H1 (cell line): ENCODE measurements at regions not wholly inside any gene's neighbourhood (a gene's known extent, or its start where the extent isn't known, plus 50 kb on each side); places are given as distances from the start of the nearest gene placed in this dataset.

Experiments
- CTCF ChIA-PET: fragments of 300-600 bp; sonication (Branson Sonifier 250); formaldehyde crosslinking; loops from one replicate; lab custom pipeline; 2021; ENCODE audit not compliant: partially characterized antibody; lab: Charles Lee
- POLR2A ChIA-PET: fragments of 300-600 bp; sonication (Branson Sonifier 250); formaldehyde crosslinking; loops from one replicate; lab custom pipeline; 2021; ENCODE audit warnings: inconsistent platforms; ENCODE audit not compliant: partially characterized antibody; lab: Charles Lee
- DNase-seq, 2 experiments: peaks; one replicate each; pipeline versions ENCODE4 v3.0.0 to v3.0.0-alpha.2; 2010 to 2022; ENCODE audit warnings: low spot score in 2 of 2, low read depth in 1 of 2, mixed read lengths in 1 of 2
- FAIRE-seq: peaks from 2 replicates; lab custom pipeline; 2011; peaks lifted over from hg19 to GRCh38; lab: Jason Lieb, UNC
- H2AFZ ChIP-seq: 2 replicates; pipeline ENCODE4 v1.8.1; 2012; ENCODE audit warnings: low read length, inconsistent platforms
- H2AK5ac ChIP-seq: 2 replicates; pipeline ENCODE4 v1.6.1; 2013; ENCODE audit warnings: low read depth, low read length
- H2BK120ac ChIP-seq: replicated peaks from 2 replicates; pipeline ENCODE3; 2013; ENCODE audit warnings: low read depth, low read length, inconsistent platforms
- H2BK12ac ChIP-seq: 2 replicates; pipeline ENCODE4 v1.6.1; 2013; ENCODE audit warnings: low read depth, low read length
- H2BK15ac ChIP-seq: 2 replicates; pipeline ENCODE4 v1.6.1; 2013; ENCODE audit warnings: low read length
- H2BK20ac ChIP-seq: 2 replicates; pipeline ENCODE4 v1.6.1; 2013; ENCODE audit warnings: low read length
- H2BK5ac ChIP-seq: 2 replicates; pipeline ENCODE4 v1.6.1; 2013; ENCODE audit warnings: low read depth, low read length
- H3K14ac ChIP-seq: 2 replicates; pipeline ENCODE4 v1.6.1; 2013; ENCODE audit warnings: inconsistent platforms; ENCODE audit not compliant: insufficient read length
- H3K18ac ChIP-seq: 2 replicates; pipeline ENCODE4 v1.6.1; 2013; ENCODE audit warnings: low read length; ENCODE audit errors: extremely low read depth
- H3K23ac ChIP-seq: 2 replicates; pipeline ENCODE4 v1.6.1; 2013; ENCODE audit warnings: inconsistent platforms; ENCODE audit not compliant: insufficient read length
- H3K23me2 ChIP-seq: 2 replicates; pipeline ENCODE4 v1.6.1; 2013; ENCODE audit warnings: low read depth, low read length
- H3K27ac ChIP-seq: 2 replicates; pipeline ENCODE4 v1.6.1; 2011; ENCODE audit warnings: low read depth, low read length, inconsistent platforms
- H3K27me3 ChIP-seq, 4 experiments: replicated peaks in 1 of 4; 1 replicate in 1 of 4; 2 replicates in 3 of 4; pipeline versions ENCODE4 v1.6.1 to v1.8.1; 2011 to 2013; ENCODE audit warnings: low read length in 3 of 4, mild to moderate bottlenecking in 3 of 4, inconsistent platforms in 2 of 4, mixed read lengths in 2 of 4, moderate library complexity in 1 of 4; ENCODE audit not compliant: control insufficient read depth in 3 of 4, insufficient read depth in 3 of 4; ENCODE audit errors: extremely low read depth in 1 of 4
- H3K36me3 ChIP-seq, 4 experiments: 2 replicates each; pipeline versions ENCODE4 v1.6.1 to v1.8.1; 2011 to 2013; ENCODE audit warnings: mild to moderate bottlenecking in 4 of 4, low read length in 3 of 4, moderate library complexity in 2 of 4, control low read depth in 1 of 4, inconsistent platforms in 1 of 4; ENCODE audit not compliant: insufficient read depth in 4 of 4, control insufficient read depth in 2 of 4
- H3K4ac ChIP-seq: replicated peaks from 2 replicates; pipeline ENCODE3; 2013; ENCODE audit warnings: low read length, low read depth, mixed read lengths, inconsistent platforms; ENCODE audit not compliant: insufficient read length
- H3K4me1 ChIP-seq, 4 experiments: replicated peaks in 1 of 4; 1 replicate in 1 of 4; 2 replicates in 3 of 4; pipeline versions ENCODE4 v1.6.1 to v1.8.1; 2011 to 2013; ENCODE audit warnings: low read length in 3 of 4, inconsistent platforms in 2 of 4, mixed read lengths in 1 of 4; ENCODE audit not compliant: insufficient read depth in 4 of 4, control insufficient read depth in 3 of 4
- H3K4me2 ChIP-seq, 2 experiments: 2 replicates each; pipeline versions ENCODE4 v1.6.1 to v1.8.1; 2011 to 2013; ENCODE audit warnings: low read depth in 2 of 2, low read length in 2 of 2, control low read depth in 1 of 2, inconsistent platforms in 1 of 2, mild to moderate bottlenecking in 1 of 2; ENCODE audit not compliant: insufficient read depth in 1 of 2
- H3K4me3 ChIP-seq, 4 experiments: fragments of 200-600, 300-600 bp in 1 of 4; sonication (generic), shearing (Covaris generic), sonication (Bioruptor Twin) in 1 of 4; 2 replicates each; pipeline versions ENCODE4 v1.5.1 to v1.8.1; 2011 to 2016; ENCODE audit warnings: low read length in 4 of 4, low read depth in 3 of 4, control low read depth in 2 of 4, inconsistent platforms in 2 of 4, mild to moderate bottlenecking in 2 of 4, mixed read lengths in 1 of 4, moderate library complexity in 1 of 4; ENCODE audit not compliant: insufficient read depth in 2 of 4; ENCODE audit errors: extremely low read depth in 1 of 4
- H3K56ac ChIP-seq: replicated peaks from 2 replicates; pipeline ENCODE3; 2013; ENCODE audit warnings: low read depth, mild to moderate bottlenecking, mixed read lengths, low read length, inconsistent platforms; ENCODE audit not compliant: insufficient read length
- H3K79me1 ChIP-seq: 2 replicates; pipeline ENCODE4 v1.6.1; 2013; ENCODE audit warnings: low read depth, low read length, control low read depth
- H3K79me2 ChIP-seq, 2 experiments: 2 replicates each; pipeline versions ENCODE4 v1.6.1 to v1.8.1; 2012 to 2013; ENCODE audit warnings: low read length in 2 of 2, mild to moderate bottlenecking in 2 of 2, inconsistent platforms in 1 of 2; ENCODE audit not compliant: insufficient read depth in 2 of 2, control insufficient read depth in 1 of 2
- H3K9ac ChIP-seq, 4 experiments: replicated peaks in 1 of 4; 1 replicate in 1 of 4; 2 replicates in 3 of 4; pipeline versions ENCODE4 v1.6.1 to v1.8.1; 2011 to 2013; ENCODE audit warnings: low read depth in 3 of 4, low read length in 3 of 4, control low read depth in 2 of 4, mild to moderate bottlenecking in 2 of 4, moderate library complexity in 2 of 4, inconsistent platforms in 1 of 4; ENCODE audit errors: extremely low read depth in 1 of 4
- H3K9me3 ChIP-seq, 2 experiments: 2 replicates each; pipeline versions ENCODE4 v1.6.1 to v1.8.1; 2012 to 2013; ENCODE audit warnings: mild to moderate bottlenecking in 2 of 2, moderate library complexity in 2 of 2, control low read depth in 1 of 2, inconsistent platforms in 1 of 2, low read depth in 1 of 2, low read length in 1 of 2, mixed read lengths in 1 of 2; ENCODE audit not compliant: insufficient read depth in 2 of 2
- H4K20me1 ChIP-seq, 2 experiments: replicated peaks in 1 of 2; 2 replicates each; pipeline versions ENCODE3 to v1.8.1; 2011 to 2013; ENCODE audit warnings: inconsistent platforms in 2 of 2, low read length in 2 of 2, mild to moderate bottlenecking in 1 of 2; ENCODE audit not compliant: insufficient read depth in 2 of 2, control insufficient read depth in 1 of 2
- H4K5ac ChIP-seq: 2 replicates; pipeline ENCODE4 v1.6.1; 2013; ENCODE audit warnings: low read length, low read depth, mixed read lengths, inconsistent platforms; ENCODE audit not compliant: insufficient read length
- H4K8ac ChIP-seq: 2 replicates; pipeline ENCODE4 v1.8.0; 2013; ENCODE audit warnings: mild to moderate bottlenecking, moderate library complexity, low read length, inconsistent platforms; ENCODE audit not compliant: insufficient read depth; ENCODE audit errors: extremely low read depth
- H4K91ac ChIP-seq: replicated peaks from 2 replicates; pipeline ENCODE3; 2013; ENCODE audit warnings: low read length, mixed read lengths, inconsistent platforms; ENCODE audit not compliant: insufficient read length
- BACH1 ChIP-seq: IDR thresholded peaks from 2 replicates; pipeline ENCODE4 v1.6.1; 2012; ENCODE audit warnings: low read length, improper control_type of control experiment
- BCL11A ChIP-seq, 2 experiments: IDR thresholded peaks; one replicate each; pipeline ENCODE4 v1.6.1; 2011; ENCODE audit warnings: low read depth in 2 of 2, low read length in 2 of 2, mild to moderate bottlenecking in 2 of 2
- CBX8 ChIP-seq: fragments of 300-800, 300-1000 bp; sonication (generic); IDR thresholded peaks from 2 replicates; pipeline ENCODE4 v1.7.1; 2016; ENCODE audit warnings: low read depth, low read length, borderline replicate concordance
- RXRA ChIP-seq: IDR thresholded peaks from 2 replicates; pipeline ENCODE4 v1.6.1; 2011; ENCODE audit warnings: low read depth, mild to moderate bottlenecking, low read length, moderate library complexity; ENCODE audit not compliant: insufficient read depth
- SIRT6 ChIP-seq: IDR thresholded peaks from one replicate; pipeline ENCODE4 v1.7.1; 2012; ENCODE audit warnings: low read length, inconsistent platforms
- SRF ChIP-seq: IDR thresholded peaks from 2 replicates; pipeline ENCODE4 v1.6.1; 2011; ENCODE audit warnings: mild to moderate bottlenecking, low read depth, low read length, moderate library complexity
- SUZ12 ChIP-seq: fragments of 200-600 bp; sonication (generic); IDR thresholded peaks from 2 replicates; pipeline ENCODE4 v1.6.1; 2012; ENCODE audit warnings: mild to moderate bottlenecking, inconsistent platforms, low read length, moderate library complexity, mixed read lengths
- WGBS, 2 experiments: shearing (Covaris generic) in 1 of 2; methylation state at CpG; one replicate each; pipeline versions ENCODE4 v1.1.6 to v1.1.7; 2013 to 2015; ENCODE audit warnings: low lambda C conversion rate in 2 of 2, mixed read lengths in 2 of 2, inconsistent platforms in 1 of 2, low coverage in 1 of 2, missing lambda C conversion rate in 1 of 2; ENCODE audit not compliant: insufficient replicate concordance in 2 of 2, insufficient coverage in 1 of 2, insufficient read length in 1 of 2; ENCODE audit errors: extremely low coverage in 1 of 2, missing lambda C conversion rate in 1 of 2; 5-methylcytosine and 5-hydroxymethylcytosine counted together

GRCh38 chr12:63250486-63250885 lies 99.5 kb upstream of the AVPR1A start:
- no peak overlapping the region for H4K8ac ChIP-seq
- ChIA-PET CTCF (no interaction called here), POLR2A (no interaction called here)
- H3K56ac ChIP-seq: no peak overlapping the region
- H4K20me1 ChIP-seq: no peaks in the 10 kb centered on the region
- TF ChIP-seq SIRT6 (no peak), SRF (no peak), RXRA (no peak), CBX8 (no peak), BACH1 (no peak), SUZ12 (no peak), BCL11A (IDR thresholded peaks at IDR 0.05; ENCODE audit: low read depth in 2 of 2, low read length in 2 of 2) (no peak)
- H2AFZ ChIP-seq: no peak overlapping the region
- no peak overlapping the region for H3K9ac ChIP-seq
- no peak overlapping the region for H4K5ac ChIP-seq
- no peak overlapping the region for H2BK12ac ChIP-seq
- no peak overlapping the region for H2BK15ac ChIP-seq
- H2BK20ac ChIP-seq: no peak overlapping the region
- H2BK120ac ChIP-seq: no peak overlapping the region
- DNase-seq: no peak
- H3K23ac ChIP-seq: no peak overlapping the region
- H2BK5ac ChIP-seq: no peak overlapping the region
- no peaks in the 10 kb centered on the region for H3K4me1 ChIP-seq
- H3K23me2 ChIP-seq: no peaks in the 10 kb centered on the region
- no peak overlapping the region for H4K91ac ChIP-seq
- no peak overlapping the region for H3K14ac ChIP-seq
- H3K27ac ChIP-seq: no peak overlapping the region
- no peaks in the 10 kb centered on the region for H3K79me2 ChIP-seq
- WGBS, 2 experiments: 87% methylated on average over 5 of the region's 5 CpGs; no CpG with 5 or more reads in 1 of the 2 experiments
- H3K9me3 ChIP-seq: no peaks in the 10 kb centered on the region
- FAIRE-seq: no peak
- H3K36me3 ChIP-seq: no peaks in the 10 kb centered on the region
- H3K4me2 ChIP-seq: no peak overlapping the region
- no peaks in the 10 kb centered on the region for H3K27me3 ChIP-seq
- H3K4ac ChIP-seq: no peak overlapping the region
- no peak overlapping the region for H2AK5ac ChIP-seq
- H3K4me3 ChIP-seq: no peak overlapping the region
- H3K79me1 ChIP-seq: no peaks in the 10 kb centered on the region
- H3K18ac ChIP-seq: no peak overlapping the region
